Astrocyte of the spinal cord (primary cell): ENCODE measurements at regions not wholly inside any gene's neighbourhood (a gene's known extent, or its start where the extent isn't known, plus 50 kb on each side); places are given as distances from the start of the nearest gene placed in this dataset.

Experiments
- DNase-seq: peaks from one replicate; pipeline ENCODE4 v3.0.0; 2011; ENCODE audit warnings: low read depth, low spot score
- H3K4me3 ChIP-seq: 2 replicates; pipeline ENCODE4 v1.5.1; 2011; ENCODE audit warnings: low read depth, mild to moderate bottlenecking, low read length, moderate library complexity
- in situ Hi-C: cut with HindIII; loops from 2 replicates; pipeline ENCODE4 v1.10.0; 2017; ENCODE audit warnings: low sequenced_read_pairs
- TF ChIP-seq, protein P1 (sequence below): IDR thresholded peaks from 2 replicates; pipeline ENCODE4 v1.5.1; 2012; ENCODE audit warnings: low read depth, mild to moderate bottlenecking, low read length, inconsistent platforms

DNA sequence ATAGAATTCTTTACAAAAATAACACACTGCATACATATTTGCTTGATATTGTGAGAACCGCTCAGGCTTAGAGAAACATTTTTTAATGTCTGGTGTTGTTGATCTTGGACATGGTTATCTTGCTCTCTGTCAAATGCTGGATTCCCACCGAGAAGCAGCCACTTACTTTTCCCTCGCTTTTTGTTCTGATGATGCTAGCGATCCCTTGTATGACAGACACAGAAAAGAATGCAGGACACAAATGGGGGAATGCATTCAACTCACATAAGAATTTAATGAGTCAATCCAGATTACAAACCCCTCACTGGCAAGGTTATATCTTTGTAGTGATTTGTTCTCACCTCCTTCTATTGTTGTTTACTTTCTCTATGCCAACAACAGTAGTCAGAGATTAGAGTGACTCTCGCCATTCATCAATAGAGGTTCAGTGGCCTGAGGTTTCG is 76.8 kb upstream of the AKT3 start:
- in situ Hi-C loops = no loop called here
- TF ChIP-seq, protein P1, sequence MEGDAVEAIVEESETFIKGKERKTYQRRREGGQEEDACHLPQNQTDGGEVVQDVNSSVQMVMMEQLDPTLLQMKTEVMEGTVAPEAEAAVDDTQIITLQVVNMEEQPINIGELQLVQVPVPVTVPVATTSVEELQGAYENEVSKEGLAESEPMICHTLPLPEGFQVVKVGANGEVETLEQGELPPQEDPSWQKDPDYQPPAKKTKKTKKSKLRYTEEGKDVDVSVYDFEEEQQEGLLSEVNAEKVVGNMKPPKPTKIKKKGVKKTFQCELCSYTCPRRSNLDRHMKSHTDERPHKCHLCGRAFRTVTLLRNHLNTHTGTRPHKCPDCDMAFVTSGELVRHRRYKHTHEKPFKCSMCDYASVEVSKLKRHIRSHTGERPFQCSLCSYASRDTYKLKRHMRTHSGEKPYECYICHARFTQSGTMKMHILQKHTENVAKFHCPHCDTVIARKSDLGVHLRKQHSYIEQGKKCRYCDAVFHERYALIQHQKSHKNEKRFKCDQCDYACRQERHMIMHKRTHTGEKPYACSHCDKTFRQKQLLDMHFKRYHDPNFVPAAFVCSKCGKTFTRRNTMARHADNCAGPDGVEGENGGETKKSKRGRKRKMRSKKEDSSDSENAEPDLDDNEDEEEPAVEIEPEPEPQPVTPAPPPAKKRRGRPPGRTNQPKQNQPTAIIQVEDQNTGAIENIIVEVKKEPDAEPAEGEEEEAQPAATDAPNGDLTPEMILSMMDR = no peak
- H3K4me3 ChIP-seq = no peak overlapping the region

DNA sequence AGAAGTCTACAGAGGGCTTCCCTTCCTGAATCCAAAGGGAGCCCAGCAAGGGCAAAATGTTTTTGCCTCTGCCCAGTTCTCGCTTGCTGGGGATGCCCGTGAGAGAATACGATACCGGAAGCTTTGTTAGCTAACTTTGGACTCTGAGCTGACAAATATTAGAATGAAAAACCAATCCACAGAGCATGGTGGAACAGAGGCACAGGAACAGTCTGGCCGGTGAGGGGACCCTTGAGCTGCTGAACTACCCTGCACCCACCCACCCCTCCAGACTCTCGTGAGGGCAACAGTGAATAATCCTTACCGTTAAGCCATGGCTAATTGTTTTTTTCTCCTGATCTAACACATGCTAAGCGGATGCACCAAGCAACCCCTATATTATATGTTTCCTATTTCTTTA is 76.3 kb upstream of the AKT3 start:
- TF ChIP-seq, protein P1 = no peak
- in situ Hi-C loops = no loop called here
- H3K4me3 ChIP-seq = no peak overlapping the region
- no peak for DNase-seq

More for the DNA sequence above, 76.8 kb upstream of the AKT3 start:
- peak; percentile 96 for DNase-seq

DNA sequence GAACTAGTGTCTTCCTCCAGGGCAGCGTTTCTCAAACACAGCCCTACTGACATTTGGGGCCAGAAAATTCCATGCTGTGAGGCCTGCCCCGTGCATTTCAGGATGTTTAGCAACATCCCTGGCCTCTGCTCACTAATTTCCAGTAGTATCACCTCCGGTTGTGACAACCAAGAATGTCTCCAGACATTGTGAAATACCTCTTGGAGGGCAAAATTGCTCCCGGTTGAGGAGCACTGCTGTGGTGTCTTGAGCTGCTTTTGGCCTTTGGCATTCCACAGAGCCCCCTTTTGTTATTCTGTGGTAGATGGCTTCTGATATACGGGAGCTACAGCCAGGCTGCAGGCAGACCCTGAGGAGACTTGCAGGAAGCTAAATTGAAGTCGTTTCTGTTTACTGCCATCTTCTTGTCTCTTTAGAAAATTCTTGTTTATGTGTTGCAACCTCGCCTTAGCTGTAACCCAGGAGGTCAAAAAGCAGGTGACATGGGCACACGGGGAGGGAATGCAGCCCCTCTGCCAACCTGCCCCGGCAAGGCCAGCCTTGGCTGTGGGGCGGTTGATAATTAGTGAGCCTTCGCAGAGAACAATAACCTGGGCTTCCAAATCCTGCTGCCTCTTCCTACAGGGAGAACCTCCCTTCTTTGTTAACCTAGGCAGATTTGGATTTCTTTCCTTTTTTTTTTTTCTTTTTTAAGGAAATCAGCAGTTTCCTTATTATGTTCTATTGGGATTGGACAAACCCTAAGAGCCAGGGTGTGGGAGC is 74.7 kb upstream of the AKT3 start:
- TF ChIP-seq, protein P1 = no peak
- in situ Hi-C loops = no loop called here
- no peak overlapping the region for H3K4me3 ChIP-seq
- DNase-seq = peak; percentile 27

DNA sequence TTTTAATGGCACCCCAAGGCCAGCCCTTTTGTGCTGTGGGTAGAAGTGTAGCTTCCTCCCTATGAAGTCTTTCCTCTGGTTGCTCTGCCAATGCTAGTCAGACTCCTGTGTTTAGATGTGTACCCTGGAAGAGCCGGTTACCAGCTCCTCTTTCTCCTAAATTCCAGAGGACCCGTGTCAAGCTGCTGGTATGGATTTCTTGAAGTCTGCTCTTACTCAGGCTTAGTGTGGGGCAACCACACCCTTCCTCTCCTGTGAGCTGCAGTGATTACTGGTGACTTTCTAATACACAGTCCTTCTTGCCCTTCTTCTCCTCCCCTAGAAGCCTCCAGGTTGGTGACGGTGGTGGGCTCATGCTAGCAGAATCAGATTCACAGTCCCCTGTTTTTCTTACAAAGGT is 74.1 kb upstream of the AKT3 start:
- no peak overlapping the region for H3K4me3 ChIP-seq
- peak; percentile 49 for DNase-seq
- in situ Hi-C loops = no loop called here
- TF ChIP-seq, protein P1 = no peak

DNA sequence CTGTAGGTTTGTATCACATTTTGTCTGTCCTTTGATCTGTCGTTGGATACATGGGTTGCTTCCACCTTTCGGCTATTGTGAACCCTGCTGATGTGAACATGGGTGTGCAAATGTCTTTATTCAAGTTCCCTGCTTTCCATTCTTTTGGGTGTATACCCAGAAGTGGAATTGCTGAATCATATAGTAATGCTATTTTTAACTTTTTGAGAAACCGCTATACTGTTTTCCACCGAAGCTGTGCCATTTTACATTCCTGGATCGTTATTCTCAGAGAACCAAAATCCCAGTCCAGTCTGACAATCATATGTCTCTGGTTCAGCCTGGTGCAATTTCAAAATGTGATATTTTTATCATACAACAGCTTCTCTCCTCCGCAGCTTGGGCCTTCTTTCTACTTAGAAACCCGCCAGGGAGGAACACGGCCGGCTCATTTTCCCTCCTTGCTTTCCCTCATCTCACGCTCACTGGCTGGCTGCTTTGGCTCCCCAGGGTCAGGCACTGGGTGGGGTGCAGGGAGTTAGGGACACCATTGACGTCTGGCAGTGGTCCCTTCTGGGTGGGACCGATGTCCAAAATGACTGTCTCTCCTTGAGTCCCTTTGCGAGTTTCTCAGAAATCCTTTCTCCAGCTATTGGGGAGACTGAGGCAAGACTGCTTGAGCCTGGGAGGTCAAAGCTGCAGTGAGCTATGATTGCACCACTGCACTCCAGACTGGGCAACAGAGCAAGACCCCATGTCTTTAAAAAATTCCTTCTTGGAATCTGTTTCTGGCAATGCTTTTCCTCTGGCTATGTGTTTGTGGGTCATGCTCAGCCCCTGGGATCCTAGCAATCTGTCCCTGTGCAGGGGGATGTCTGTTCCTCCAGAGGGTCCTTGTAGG is 73.5 kb upstream of the AKT3 start:
- in situ Hi-C loops = no loop called here
- peak; percentile 6 for DNase-seq
- no peak overlapping the region for H3K4me3 ChIP-seq
- TF ChIP-seq, protein P1 = no peak

DNA sequence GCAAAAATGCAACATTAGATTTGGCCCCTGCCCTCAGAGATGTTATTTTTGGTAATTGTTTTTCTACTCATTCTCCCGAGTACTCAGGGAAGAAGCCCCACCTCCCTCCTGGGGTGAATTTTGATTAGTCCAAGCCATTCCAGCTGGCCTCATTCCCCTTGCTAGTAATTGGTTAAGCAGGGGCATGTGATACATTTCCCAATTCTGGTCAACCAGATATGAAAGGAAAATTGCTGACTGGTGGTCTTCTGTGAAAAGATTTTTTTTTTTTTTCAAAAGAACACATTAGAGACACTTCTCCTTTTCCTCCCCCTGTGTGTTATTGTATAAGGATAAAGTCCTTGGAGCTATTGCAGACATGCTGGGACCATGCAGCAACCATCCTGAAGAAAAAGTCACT is 71.1 kb upstream of the AKT3 start:
- TF ChIP-seq, protein P1 = no peak
- no peak overlapping the region for H3K4me3 ChIP-seq
- DNase-seq = no peak
- in situ Hi-C loops = no loop called here
